Endothelial cell of umbilical vein (primary cell): ENCODE measurements at regions not wholly inside any gene's neighbourhood (a gene's known extent, or its start where the extent isn't known, plus 50 kb on each side); places are given as distances from the start of the nearest gene placed in this dataset.

ENCODE experiments used
- BruUV-seq: library from RNA; stranded (reverse); fragments of 400-500 nt; replicated peaks from 2 replicates; lab custom pipeline; 2021; lab: Mats Ljungman, UMichigan
- CTCF ChIA-PET: fragments of 300-600, 350-600 bp; sonication (Branson Sonifier 250); formaldehyde crosslinking; loops from one replicate; lab custom pipeline; 2021; ENCODE audit warnings: antibody characterized with exemption, inconsistent platforms; lab: Charles Lee
- POLR2A ChIA-PET: fragments of 300-600, 350-600 bp; sonication (Branson Sonifier 250); formaldehyde crosslinking; loops from one replicate; lab custom pipeline; 2021; ENCODE audit warnings: antibody characterized with exemption, inconsistent platforms; lab: Charles Lee
- DNase-seq: peaks from one replicate; pipeline ENCODE4 v3.0.0-alpha.2; 2011; ENCODE audit warnings: low read depth, low spot score
- FAIRE-seq: peaks from 2 replicates; lab custom pipeline; 2011; peaks lifted over from hg19 to GRCh38; lab: Jason Lieb, UNC
- H2AFZ ChIP-seq: 2 replicates; pipeline ENCODE4 v1.6.0; 2012; ENCODE audit warnings: low read depth, low read length, control low read depth, inconsistent platforms
- H3K27ac ChIP-seq: 2 replicates; pipeline ENCODE4 v1.5.1; 2011; ENCODE audit warnings: low read depth, mild to moderate bottlenecking, control low read depth, low read length, moderate library complexity; ENCODE audit not compliant: insufficient read depth
- H3K27me3 ChIP-seq, 2 experiments: 2 replicates each; pipeline versions ENCODE4 v1.6.0 to v1.6.1; 2011; ENCODE audit warnings: low read length in 2 of 2, mixed read lengths in 1 of 2; ENCODE audit not compliant: control insufficient read depth in 2 of 2, insufficient read depth in 2 of 2
- H3K36me3 ChIP-seq, 2 experiments: 2 replicates in 1 of 2; 3 replicates in 1 of 2; pipeline ENCODE4 v1.5.1; 2011; ENCODE audit warnings: low read length in 2 of 2, mild to moderate bottlenecking in 1 of 2, moderate library complexity in 1 of 2; ENCODE audit not compliant: control insufficient read depth in 2 of 2, insufficient read depth in 2 of 2; ENCODE audit errors: extremely low read depth in 1 of 2
- H3K4me1 ChIP-seq: 3 replicates; pipeline ENCODE4 v1.5.1; 2011; ENCODE audit warnings: mild to moderate bottlenecking, low read length; ENCODE audit not compliant: control insufficient read depth, insufficient read depth; ENCODE audit errors: extremely low read depth
- H3K4me2 ChIP-seq: 2 replicates; pipeline ENCODE4 v1.6.1; 2011; ENCODE audit warnings: low read length, control low read depth, mixed read lengths; ENCODE audit not compliant: insufficient read depth
- H3K4me3 ChIP-seq, 3 experiments: fragments of 200-600 bp in 1 of 3; sonication (generic), shearing (Covaris generic) in 1 of 3; replicated peaks in 1 of 3; 2 replicates each; pipeline ENCODE4 v1.5.1; 2011 to 2016; ENCODE audit warnings: control low read depth in 3 of 3, low read length in 3 of 3, mild to moderate bottlenecking in 2 of 3, inconsistent platforms in 1 of 3, low read depth in 1 of 3, moderate library complexity in 1 of 3; ENCODE audit not compliant: insufficient read depth in 1 of 3
- H3K79me2 ChIP-seq: 2 replicates; pipeline ENCODE4 v1.6.0; 2012; ENCODE audit warnings: low read length, inconsistent platforms; ENCODE audit not compliant: control insufficient read depth, insufficient read depth
- H3K9ac ChIP-seq: replicated peaks from 2 replicates; pipeline ENCODE3; 2011; ENCODE audit warnings: low read length, control low read depth; ENCODE audit not compliant: insufficient read depth; ENCODE audit errors: extremely low read depth
- H3K9me1 ChIP-seq: replicated peaks from 3 replicates; pipeline ENCODE4 v1.6.0; 2011; ENCODE audit warnings: mild to moderate bottlenecking, low read length; ENCODE audit not compliant: control insufficient read depth, insufficient read depth; ENCODE audit errors: extremely low read depth
- H3K9me3 ChIP-seq: replicated peaks from 2 replicates; pipeline ENCODE4 v1.5.1; 2012; ENCODE audit warnings: low read length, inconsistent platforms; ENCODE audit not compliant: control insufficient read depth, insufficient read depth
- H4K20me1 ChIP-seq: replicated peaks from 2 replicates; pipeline ENCODE3; 2011; ENCODE audit warnings: mild to moderate bottlenecking, low read length; ENCODE audit not compliant: control insufficient read depth, insufficient read depth; ENCODE audit errors: extremely low read depth
- CTCF ChIP-seq, 2 donors: IDR thresholded peaks; 1 replicate in 1 of 2; 2 replicates in 1 of 2; pipeline ENCODE4 v1.5.1; 2011; ENCODE audit warnings: low read length in 2 of 2, mild to moderate bottlenecking in 2 of 2, moderate library complexity in 2 of 2, control low read depth in 1 of 2, inconsistent platforms in 1 of 2, low read depth in 1 of 2; ENCODE audit not compliant: insufficient read depth in 1 of 2; ENCODE audit errors: extremely low read depth in 1 of 2
- EZH2 ChIP-seq: IDR thresholded peaks from 2 replicates; pipeline ENCODE4 v1.6.1; 2012; ENCODE audit warnings: borderline replicate concordance, low read depth, mild to moderate bottlenecking, moderate library complexity, low read length, inconsistent platforms; ENCODE audit not compliant: severe bottlenecking
- FOS ChIP-seq: IDR thresholded peaks from 2 replicates; pipeline ENCODE4 v1.6.1; 2011; ENCODE audit warnings: mild to moderate bottlenecking, low read length, moderate library complexity, borderline replicate concordance; ENCODE audit not compliant: insufficient read depth
- GATA2 ChIP-seq: IDR thresholded peaks from 2 replicates; pipeline ENCODE4 v1.7.0; 2011; ENCODE audit warnings: low read depth, mild to moderate bottlenecking, moderate library complexity, mixed read lengths, low read length; ENCODE audit not compliant: insufficient read length, insufficient read depth
- JUN ChIP-seq: IDR thresholded peaks from 2 replicates; pipeline ENCODE4 v1.6.1; 2011; ENCODE audit warnings: borderline replicate concordance, low read depth; ENCODE audit not compliant: insufficient read length, insufficient read depth
- MAX ChIP-seq: IDR thresholded peaks from 2 replicates; pipeline ENCODE4 v1.6.1; 2011; ENCODE audit not compliant: insufficient read depth, insufficient read length
- MYC ChIP-seq: IDR thresholded peaks from one replicate; pipeline ENCODE4 v1.6.1; 2011; ENCODE audit warnings: mild to moderate bottlenecking, low read depth, low read length
- POLR2A ChIP-seq: IDR thresholded peaks from 2 replicates; pipeline ENCODE4 v1.6.1; 2012; ENCODE audit warnings: low read depth, mild to moderate bottlenecking, control low read depth, low read length
- POLR2AphosphoS5 ChIP-seq: IDR thresholded peaks from 2 replicates; pipeline ENCODE4 v1.6.1; 2012; ENCODE audit warnings: low read depth, mild to moderate bottlenecking, control low read depth, low read length, moderate library complexity; ENCODE audit not compliant: insufficient read depth
- dilution Hi-C: fragments of 300-500 bp; cut with MboI; formaldehyde crosslinking; loops from one replicate; pipeline ENCODE4 v1.15.0; 2019; ENCODE audit warnings: low sequenced_read_pairs; ENCODE audit not compliant: extremely low pct_ligation_motif_present
- intact Hi-C: fragments of 100-400 bp; cut with micrococcal nuclease; formaldehyde crosslinking; loops from one replicate; pipeline ENCODE4 v1.10.0; 2022

GRCh38 chr16:48098472-48098871, 57.3 kb downstream of the ABCC12 start:
- ChIA-PET CTCF (no interaction called here), POLR2A (interaction anchor here (0.6 kb wide), 1 partner anchor 936 kb away, joined by 3 read pairs; no protein-coding TSS in a partner anchor)
- Histone ChIP-seq H3K9ac (no peak overlapping the region), H2AFZ (no peak overlapping the region), H3K9me3 (no peaks in the 10 kb centered on the region), H3K4me2 (no peak overlapping the region), H4K20me1 (no peaks in the 10 kb centered on the region), H3K27ac (no peak overlapping the region), H3K79me2 (no peaks in the 10 kb centered on the region), H3K4me3 (no peak overlapping the region), H3K9me1 (no peaks in the 10 kb centered on the region), H3K4me1 (no peaks in the 10 kb centered on the region), H3K27me3 (no peaks in the 10 kb centered on the region), H3K36me3 (no peaks in the 10 kb centered on the region)
- FAIRE-seq: no peak
- dilution Hi-C loops (no loop called here), intact Hi-C loops (no loop called here)
- TF ChIP-seq GATA2 (no peak), POLR2A (no peak), FOS (no peak), CTCF (IDR thresholded peaks at IDR 0.05; ENCODE audit: extremely low read depth in 1 of 2, insufficient read depth in 1 of 2, low read depth in 1 of 2, low read length in 2 of 2) (no peak), POLR2AphosphoS5 (no peak), EZH2 (no peak), MAX (no peak), MYC (no peak), JUN (no peak)
- no TSS peak for BruUV-seq
- DNase-seq: no peak
